HL-60 (cell line): ENCODE measurements at regions not wholly inside any gene's neighbourhood (a gene's known extent, or its start where the extent isn't known, plus 50 kb on each side); places are given as distances from the start of the nearest gene placed in this dataset.

Experiments used
- DNase-seq, 2 experiments: peaks; one replicate each; pipeline ENCODE4 v3.0.0-alpha.2; 2010 to 2020; ENCODE audit warnings: low read depth in 1 of 2, low spot score in 1 of 2
- H3K27ac ChIP-seq: fragments of 250-450 bp; sonication (Bioruptor Pico); replicated peaks from 2 replicates; pipeline ENCODE4 v1.5.1; 2020; ENCODE audit warnings: mild to moderate bottlenecking, moderate library complexity
- H3K27me3 ChIP-seq: fragments of 250-450 bp; sonication (Bioruptor Pico); 2 replicates; pipeline ENCODE4 v1.5.1; 2021; ENCODE audit warnings: mild to moderate bottlenecking, moderate library complexity; ENCODE audit not compliant: insufficient read depth, poor library complexity, severe bottlenecking
- H3K4me3 ChIP-seq: replicated peaks from 2 replicates; pipeline ENCODE4 v1.5.1; 2011; ENCODE audit warnings: mild to moderate bottlenecking, control low read depth, low read length; ENCODE audit not compliant: insufficient read depth
- GABPA ChIP-seq: IDR thresholded peaks from 2 replicates; pipeline ENCODE4 v1.6.1; 2012; ENCODE audit warnings: low read depth
- POLR2AphosphoS5 ChIP-seq: IDR thresholded peaks from 2 replicates; pipeline ENCODE4 v1.6.1; 2012; ENCODE audit warnings: low read depth
- SPI1 ChIP-seq: IDR thresholded peaks from 2 replicates; pipeline ENCODE4 v1.6.1; 2012; ENCODE audit warnings: low read depth, mild to moderate bottlenecking, borderline replicate concordance
- TF ChIP-seq, protein P1 (sequence below): IDR thresholded peaks from one replicate; pipeline ENCODE4 v1.5.1; 2011; ENCODE audit warnings: low read length, control low read depth, inconsistent platforms; ENCODE audit not compliant: insufficient read depth
- TF ChIP-seq, protein P2 (sequence below): IDR thresholded peaks from 2 replicates; pipeline ENCODE4 v1.6.1; 2012; ENCODE audit warnings: low read depth; ENCODE audit not compliant: insufficient replicate concordance

DNA sequence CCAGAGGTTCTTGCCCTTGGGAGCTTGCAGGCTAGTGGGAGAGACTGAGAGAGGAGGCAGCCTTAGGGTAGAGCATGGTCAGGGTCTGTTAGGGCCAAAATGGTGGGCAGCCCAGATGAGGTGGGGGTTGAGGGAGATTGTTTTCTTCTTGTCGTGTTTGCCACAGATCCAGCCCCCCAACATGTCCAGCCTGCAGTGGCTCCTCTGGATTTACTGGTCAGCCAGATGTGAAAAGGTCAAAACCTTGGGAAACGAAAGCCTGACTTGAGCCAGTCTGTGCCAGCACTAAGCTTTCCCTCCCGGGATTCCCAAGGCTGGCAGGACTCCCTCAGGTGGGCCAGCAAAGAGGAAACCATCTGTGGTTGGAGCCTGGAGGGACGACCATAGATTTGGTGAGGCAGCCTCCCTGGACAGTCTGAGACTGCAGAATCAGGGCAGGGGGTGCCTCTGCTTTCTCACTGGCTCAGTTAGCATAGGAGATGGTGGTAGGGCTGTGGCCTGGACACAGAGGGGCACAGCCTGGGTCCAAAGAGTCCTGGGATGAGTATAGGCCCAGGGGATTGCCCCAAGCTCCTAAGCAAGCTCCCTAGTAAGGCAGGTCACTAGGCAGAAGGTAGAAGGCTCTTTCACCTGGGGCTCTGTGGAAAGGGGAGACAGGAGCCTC, 51.2 kb upstream of the PRR23C start:
- peaks cover 4% of the 10 kb centered on the region for H3K27me3 ChIP-seq
- no peak overlapping the region for H3K27ac ChIP-seq
- H3K4me3 ChIP-seq = no peak overlapping the region
- TF ChIP-seq GABPA = no peak
- no peak for TF ChIP-seq POLR2AphosphoS5
- no peak for TF ChIP-seq SPI1
- TF ChIP-seq, protein P1, sequence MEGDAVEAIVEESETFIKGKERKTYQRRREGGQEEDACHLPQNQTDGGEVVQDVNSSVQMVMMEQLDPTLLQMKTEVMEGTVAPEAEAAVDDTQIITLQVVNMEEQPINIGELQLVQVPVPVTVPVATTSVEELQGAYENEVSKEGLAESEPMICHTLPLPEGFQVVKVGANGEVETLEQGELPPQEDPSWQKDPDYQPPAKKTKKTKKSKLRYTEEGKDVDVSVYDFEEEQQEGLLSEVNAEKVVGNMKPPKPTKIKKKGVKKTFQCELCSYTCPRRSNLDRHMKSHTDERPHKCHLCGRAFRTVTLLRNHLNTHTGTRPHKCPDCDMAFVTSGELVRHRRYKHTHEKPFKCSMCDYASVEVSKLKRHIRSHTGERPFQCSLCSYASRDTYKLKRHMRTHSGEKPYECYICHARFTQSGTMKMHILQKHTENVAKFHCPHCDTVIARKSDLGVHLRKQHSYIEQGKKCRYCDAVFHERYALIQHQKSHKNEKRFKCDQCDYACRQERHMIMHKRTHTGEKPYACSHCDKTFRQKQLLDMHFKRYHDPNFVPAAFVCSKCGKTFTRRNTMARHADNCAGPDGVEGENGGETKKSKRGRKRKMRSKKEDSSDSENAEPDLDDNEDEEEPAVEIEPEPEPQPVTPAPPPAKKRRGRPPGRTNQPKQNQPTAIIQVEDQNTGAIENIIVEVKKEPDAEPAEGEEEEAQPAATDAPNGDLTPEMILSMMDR = no peak
- TF ChIP-seq, protein P2, sequence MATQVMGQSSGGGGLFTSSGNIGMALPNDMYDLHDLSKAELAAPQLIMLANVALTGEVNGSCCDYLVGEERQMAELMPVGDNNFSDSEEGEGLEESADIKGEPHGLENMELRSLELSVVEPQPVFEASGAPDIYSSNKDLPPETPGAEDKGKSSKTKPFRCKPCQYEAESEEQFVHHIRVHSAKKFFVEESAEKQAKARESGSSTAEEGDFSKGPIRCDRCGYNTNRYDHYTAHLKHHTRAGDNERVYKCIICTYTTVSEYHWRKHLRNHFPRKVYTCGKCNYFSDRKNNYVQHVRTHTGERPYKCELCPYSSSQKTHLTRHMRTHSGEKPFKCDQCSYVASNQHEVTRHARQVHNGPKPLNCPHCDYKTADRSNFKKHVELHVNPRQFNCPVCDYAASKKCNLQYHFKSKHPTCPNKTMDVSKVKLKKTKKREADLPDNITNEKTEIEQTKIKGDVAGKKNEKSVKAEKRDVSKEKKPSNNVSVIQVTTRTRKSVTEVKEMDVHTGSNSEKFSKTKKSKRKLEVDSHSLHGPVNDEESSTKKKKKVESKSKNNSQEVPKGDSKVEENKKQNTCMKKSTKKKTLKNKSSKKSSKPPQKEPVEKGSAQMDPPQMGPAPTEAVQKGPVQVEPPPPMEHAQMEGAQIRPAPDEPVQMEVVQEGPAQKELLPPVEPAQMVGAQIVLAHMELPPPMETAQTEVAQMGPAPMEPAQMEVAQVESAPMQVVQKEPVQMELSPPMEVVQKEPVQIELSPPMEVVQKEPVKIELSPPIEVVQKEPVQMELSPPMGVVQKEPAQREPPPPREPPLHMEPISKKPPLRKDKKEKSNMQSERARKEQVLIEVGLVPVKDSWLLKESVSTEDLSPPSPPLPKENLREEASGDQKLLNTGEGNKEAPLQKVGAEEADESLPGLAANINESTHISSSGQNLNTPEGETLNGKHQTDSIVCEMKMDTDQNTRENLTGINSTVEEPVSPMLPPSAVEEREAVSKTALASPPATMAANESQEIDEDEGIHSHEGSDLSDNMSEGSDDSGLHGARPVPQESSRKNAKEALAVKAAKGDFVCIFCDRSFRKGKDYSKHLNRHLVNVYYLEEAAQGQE = no peak
- no peak for DNase-seq

DNA sequence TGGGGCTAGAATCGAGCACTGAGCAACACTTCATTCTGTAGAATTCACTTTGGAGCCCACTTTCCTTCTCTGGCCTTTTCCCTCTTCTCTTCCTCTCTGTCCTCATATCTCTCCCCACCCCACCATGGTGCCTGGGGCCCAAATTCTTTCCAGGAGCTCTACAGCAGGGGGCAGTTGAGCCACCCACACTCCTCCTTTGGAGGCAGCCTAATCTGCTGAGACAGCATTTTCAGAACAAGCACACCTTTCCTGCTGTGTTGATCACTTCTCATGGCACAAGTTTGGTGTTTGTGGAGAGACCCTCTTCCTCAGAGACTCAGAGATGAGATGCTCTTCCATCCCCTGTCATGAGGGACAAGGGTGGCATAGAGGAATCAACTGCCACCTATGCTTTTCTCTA, 52.0 kb upstream of the PRR23C start:
- peaks cover 4% of the 10 kb centered on the region for H3K27me3 ChIP-seq
- no peak for TF ChIP-seq SPI1
- TF ChIP-seq, protein P1 = no peak
- TF ChIP-seq, protein P2 = no peak
- TF ChIP-seq POLR2AphosphoS5 = no peak
- H3K27ac ChIP-seq = no peak overlapping the region
- DNase-seq = no peak
- no peak overlapping the region for H3K4me3 ChIP-seq

DNA sequence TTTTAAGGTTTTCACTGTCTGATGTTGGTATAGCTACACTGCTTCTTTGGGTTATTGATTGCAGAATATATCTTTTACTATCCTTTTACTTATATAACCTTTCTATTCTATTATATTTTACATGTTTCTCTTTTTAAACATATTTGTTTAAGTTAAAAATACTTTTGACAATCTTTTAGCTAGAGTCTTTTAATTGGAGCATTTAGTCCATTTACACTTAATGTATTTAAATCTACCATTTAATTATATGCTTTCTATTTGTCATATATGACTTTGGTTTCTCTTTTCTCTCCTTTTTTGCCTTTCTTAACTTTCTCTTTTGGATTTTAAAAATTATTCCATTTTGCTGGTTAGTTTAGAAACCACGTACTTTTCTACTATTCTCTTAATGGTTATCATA, 53.7 kb upstream of the PRR23C start:
- DNase-seq = no peak
- peaks cover 2% of the 10 kb centered on the region for H3K27me3 ChIP-seq
- H3K4me3 ChIP-seq = no peak overlapping the region
- TF ChIP-seq GABPA = no peak
- no peak overlapping the region for H3K27ac ChIP-seq

DNA sequence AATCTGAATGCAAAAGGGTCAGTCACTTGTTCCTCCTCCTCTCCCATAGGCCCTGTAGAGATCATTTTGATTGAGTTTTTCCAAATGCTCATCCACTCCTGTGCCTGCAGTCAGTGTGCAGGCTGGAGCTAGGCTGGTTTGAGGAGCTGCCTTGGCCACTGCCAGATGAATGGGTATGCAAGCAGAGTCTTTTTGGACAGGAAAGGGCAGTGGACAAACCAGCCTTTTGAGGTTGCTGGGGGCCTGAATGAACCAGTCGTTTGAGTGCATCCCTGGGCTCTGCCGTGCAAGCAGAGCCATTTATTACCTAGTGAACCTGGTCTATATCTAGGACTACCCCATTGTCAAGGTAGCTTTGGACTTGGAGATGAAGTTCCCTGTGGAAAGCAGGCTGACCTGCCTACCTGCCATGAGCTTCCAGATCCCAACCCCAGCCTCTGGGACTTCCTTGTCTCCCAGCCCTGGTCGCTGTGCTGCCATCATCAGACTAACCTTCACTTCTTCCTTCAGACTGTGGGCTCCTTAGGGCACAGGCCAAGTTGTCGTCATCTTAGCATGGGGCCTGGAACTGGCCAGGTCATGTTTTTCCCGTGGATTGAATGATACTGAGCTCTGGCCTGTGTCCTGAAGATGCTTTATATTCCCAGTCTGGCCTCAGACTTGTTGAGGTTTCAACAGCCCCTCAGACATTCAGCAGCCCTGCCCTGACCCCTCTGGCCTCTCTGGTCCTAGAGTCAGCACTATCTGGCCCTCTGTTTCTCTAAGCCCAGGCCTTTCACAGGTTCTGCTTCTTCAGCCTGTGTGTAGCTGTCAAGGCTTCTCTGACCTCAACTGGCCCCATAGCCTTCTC, 55.5 kb upstream of the PRR23C start:
- TF ChIP-seq, protein P2 = no peak
- TF ChIP-seq SPI1 (no peak), GABPA (no peak), POLR2AphosphoS5 (no peak)
- TF ChIP-seq, protein P1 = no peak
- Histone ChIP-seq H3K4me3 (no peak overlapping the region), H3K27me3 (peaks cover 2% of the 10 kb centered on the region), H3K27ac (no peak overlapping the region)
- DNase-seq = no peak
